Stimulated activated CD4-positive, alpha-beta T cell treated with anti-CD3 and anti-CD28 coated beads, Interleukin-15, amount 100 ng/mL, for 24 hours (primary cell): ENCODE measurements at regions not wholly inside any gene's neighbourhood (a gene's known extent, or its start where the extent isn't known, plus 50 kb on each side); places are given as distances from the start of the nearest gene placed in this dataset.

Source experiments
- DNase-seq: peaks from one replicate; pipeline ENCODE4 v3.0.0-alpha.2; 2020

GRCh38 chrX:107561468-107562215, 66.7 kb upstream of the PRPS1 start:
- no peak for DNase-seq

DNA sequence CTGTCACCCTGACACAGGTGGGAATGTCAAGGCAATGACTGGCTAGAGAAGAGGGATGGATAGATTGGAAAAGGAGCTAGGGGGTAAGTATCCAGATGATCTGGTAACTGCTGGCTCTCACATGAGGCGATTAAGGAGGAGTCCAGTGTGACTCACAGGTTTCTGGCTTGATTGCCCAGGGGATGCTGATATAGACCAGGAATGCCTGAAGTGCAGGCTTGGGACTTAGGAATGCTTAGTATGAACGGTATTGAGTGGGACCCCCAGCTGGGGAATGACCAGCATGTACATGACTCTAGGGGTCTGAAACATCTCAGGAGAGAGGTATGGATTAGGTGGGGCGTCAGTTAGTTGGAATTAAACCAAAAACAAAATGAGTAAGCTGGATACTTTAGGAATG, 65.8 kb upstream of the PRPS1 start:
- DNase-seq: no peak

DNA sequence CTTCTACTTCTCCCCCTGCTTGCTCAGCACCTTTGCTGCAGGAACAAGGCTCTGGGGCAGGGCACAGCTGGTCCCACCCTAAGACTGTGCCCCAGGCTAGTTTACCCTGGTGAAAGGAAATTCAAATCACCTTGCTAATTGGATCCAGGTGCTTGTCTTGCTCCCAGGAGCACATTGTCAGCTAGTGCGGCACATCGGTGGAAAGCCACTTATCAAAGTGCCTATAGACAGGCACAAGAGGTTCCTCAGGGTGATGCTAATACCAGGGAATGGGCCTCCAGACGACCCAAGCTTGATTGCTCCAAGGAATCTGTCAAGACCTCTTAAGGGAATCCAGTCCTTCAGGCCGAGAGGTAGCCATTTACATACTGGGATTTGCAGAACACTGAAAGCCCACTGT, 64.5 kb upstream of the PRPS1 start:
- DNase-seq: no peak

DNA sequence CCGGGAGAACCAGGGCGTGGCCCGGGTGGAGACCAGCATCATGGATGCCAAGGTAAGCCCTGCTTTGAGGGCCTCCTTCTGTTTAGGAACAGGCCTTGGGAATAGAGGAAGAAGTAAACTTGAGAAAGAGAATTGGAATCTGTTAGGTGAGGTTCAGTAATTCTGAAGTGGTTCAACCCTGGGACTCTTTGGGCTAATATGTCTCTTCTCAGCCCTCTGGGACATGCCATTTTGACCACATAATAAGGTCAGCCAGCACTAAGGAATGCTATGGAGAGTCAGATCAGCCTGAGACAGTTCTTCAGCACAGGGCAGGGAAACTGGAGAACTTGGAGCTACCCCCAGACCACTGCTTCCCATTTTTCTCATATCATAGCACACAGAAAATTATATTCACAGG, 63.3 kb upstream of the PRPS1 start:
- DNase-seq: no peak

- DNase-seq: no peak
These were observed 62.2 kb upstream of the PRPS1 start for GRCh38 chrX:107565931-107566603.

DNA sequence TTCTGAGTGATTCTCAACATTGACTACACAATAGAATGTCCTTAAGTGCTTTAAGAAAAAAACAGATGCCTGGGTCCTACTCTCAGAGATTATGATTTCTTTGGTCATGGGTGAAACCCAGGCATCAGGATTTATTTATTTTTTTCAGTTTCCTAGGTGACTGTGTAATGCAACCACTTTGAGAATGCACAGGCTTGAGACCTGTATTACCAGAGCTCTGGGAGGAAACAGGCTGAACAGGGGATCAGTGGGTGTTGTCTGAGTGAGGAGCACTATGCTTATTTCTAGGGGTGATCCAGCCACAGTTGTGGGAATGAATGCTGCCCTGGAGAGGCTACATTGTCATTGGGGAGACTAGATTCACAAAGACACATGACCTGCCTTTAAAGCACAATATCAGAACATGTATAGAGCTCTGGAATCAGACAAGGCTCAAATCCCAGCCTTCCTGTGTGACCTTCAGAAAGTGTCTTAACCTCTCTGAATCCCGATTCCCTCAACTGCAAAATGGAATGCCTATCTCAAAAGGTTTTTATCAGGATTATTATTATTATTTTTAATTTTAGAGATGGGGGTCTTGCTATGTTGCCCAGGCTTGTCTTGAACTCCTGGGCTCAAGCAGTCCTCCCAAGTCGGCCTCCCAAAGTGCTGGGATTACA, 61.6 kb upstream of the PRPS1 start:
- DNase-seq: no peak

DNA sequence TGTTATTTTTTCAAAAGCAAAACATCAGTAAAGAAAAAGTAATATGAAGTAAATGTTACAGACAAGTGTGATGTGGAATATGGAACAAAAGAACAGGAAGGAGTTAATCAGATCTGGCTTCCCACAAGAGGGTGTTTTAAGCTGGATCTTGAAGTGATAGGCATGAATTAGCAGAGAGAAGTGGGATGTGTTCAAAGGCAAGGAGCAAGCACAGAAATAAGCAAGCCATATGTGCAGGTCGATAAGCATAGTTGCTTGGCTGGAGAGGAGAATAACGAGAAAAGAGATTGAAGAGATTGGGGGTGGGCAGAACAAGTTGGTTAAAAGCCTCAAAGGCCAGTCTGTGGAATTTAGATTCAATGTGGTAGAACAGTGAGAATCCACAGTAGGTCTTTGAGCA, 60.9 kb upstream of the PRPS1 start:
- no peak for DNase-seq

DNA sequence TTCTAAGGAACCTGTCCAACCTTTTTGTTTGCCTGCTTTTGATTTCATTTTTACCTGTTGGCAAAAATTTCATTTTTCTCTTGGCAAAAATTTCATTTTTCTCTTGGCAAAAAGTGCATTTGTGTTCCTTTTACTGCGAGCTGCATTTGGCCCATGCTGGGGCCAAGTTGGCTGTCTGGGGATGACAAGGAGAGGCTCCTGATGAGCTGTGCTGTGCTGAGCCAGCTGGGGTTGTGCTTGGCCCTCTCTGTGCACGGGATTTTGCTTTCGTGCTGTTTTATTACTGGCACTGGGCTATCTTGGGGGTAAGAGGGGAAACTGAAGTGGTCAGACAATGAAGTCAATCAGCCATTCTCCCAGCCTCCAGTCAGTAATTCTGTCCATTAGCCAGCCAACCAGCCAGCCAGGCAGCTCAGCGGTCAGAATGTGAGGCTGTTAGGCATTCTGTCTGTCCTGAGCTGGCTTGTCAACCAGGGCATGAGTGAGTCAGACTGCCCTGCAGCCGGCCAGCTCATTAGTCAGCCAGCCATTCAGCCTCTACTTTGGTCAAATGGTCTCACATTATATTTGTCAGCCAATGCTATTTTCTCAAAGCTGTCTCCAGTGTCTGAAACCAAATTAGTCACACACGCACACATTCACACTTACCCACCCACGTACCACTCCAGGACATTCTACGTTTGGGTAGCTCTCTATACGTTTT, 56.9 kb upstream of the PRPS1 start:
- DNase-seq: no peak

GRCh38 chrX:107573016-107573415, 55.3 kb upstream of the PRPS1 start:
- DNase-seq: no peak

- DNase-seq: no peak
These were observed 54.1 kb upstream of the PRPS1 start for GRCh38 chrX:107574054-107574683.

- no peak for DNase-seq
These were observed 53.6 kb upstream of the PRPS1 start for GRCh38 chrX:107574711-107575110.

DNA sequence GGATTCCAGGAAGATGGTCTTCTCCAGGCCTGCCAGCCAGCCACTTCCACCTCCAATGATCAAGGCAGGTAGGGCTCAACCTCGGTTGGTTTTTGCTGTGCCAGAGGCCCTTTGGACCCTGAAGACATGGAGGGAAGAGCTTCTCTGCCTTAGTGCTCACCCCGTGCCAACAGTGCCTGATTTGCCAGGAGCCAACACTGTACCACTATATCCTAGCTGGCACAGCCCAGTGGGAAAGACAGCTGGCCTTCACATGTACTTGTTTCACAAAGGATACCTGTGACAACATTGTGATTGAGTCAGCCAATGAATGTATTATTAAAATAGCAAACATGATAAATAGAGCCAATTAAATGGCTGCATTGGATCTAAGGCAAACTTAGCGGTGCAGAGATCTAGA, 51.9 kb upstream of the PRPS1 start:
- no peak for DNase-seq

DNA sequence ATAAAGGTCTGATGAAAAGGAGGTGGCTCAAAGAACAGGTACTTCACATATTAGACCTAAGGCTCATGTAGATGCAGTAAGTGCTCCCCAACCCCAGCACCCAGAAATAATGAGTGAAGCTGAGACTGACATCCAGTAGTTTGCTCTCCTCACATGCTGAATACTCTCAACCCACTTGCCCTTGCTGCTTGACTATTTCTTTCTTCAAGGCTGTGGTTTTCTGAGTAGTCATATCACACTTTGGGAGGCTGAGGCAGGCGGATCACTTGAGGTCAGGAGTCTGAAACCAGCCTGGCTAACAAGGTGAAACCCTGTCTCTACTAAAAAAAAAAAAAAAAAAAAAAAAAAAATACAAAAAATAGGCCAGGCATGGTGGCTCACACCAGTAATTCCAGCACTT, 51.5 kb upstream of the PRPS1 start:
- DNase-seq: peak; percentile 7

DNA sequence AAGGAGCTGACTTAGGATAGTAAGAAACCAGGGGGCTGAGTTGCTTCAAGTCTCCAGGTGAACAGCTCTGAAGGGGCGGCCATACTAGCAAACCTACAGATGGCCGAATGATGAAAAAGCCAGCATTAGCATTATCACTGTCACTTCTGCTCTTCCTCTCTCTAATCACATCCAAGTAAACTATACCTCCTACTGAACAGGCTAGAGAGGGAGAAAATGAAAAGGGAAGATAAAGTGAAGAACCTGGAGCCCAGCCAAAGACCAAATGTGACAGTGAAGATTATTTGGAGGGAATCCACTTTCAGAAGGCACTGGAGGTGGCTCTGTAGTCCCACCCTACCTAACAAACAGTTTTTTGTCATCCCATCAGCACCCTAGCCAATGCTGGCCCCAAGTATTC, 50.4 kb upstream of the PRPS1 start:
- DNase-seq: no peak
